ENCODE measurements at regions not wholly inside any gene's neighbourhood (a gene's known extent, or its start where the extent isn't known, plus 50 kb on each side); places are given as distances from the start of the nearest gene placed in this dataset.

- TF ChIP-seq POLR2A (IDR thresholded peaks at IDR 0.05) (no peak), CTCF (IDR thresholded peaks at IDR 0.05) (no peak)
These were observed 228.6 kb upstream of the TMEM72 start for GRCh38 chr10:44682507-44682906.
